A549 (cell line): ENCODE measurements at regions not wholly inside any gene's neighbourhood (a gene's known extent, or its start where the extent isn't known, plus 50 kb on each side); places are given as distances from the start of the nearest gene placed in this dataset.

Experiments used
- CEBPB ChIP-seq, 2 experiments: fragments of >200 bp in 1 of 2; sonication (Bioruptor Twin) in 1 of 2; formaldehyde crosslinking in 1 of 2; IDR thresholded peaks; 2 replicates each; pipeline ENCODE4 v1.6.1; 2012 to 2016
- CTCF ChIP-seq: fragments of >200 bp; sonication (Bioruptor Twin); formaldehyde crosslinking; IDR thresholded peaks from 3 replicates; pipeline ENCODE4 v1.5.1; 2016
- EP300 ChIP-seq, 2 experiments: fragments of >200 bp; sonication (Bioruptor Twin); formaldehyde crosslinking; IDR thresholded peaks; 2 replicates in 1 of 2; 3 replicates in 1 of 2; pipeline ENCODE4 v1.6.1; 2016 to 2017

GRCh38 chr12:96099421-96099820, 64.0 kb upstream of the LTA4H start:
- TF ChIP-seq CTCF (no peak), CEBPB (IDR thresholded peaks at IDR 0.05) (no peak), EP300 (IDR thresholded peaks at IDR 0.05) (no peak)
